ENCODE measurements at regions not wholly inside any gene's neighbourhood (a gene's known extent, or its start where the extent isn't known, plus 50 kb on each side); places are given as distances from the start of the nearest gene placed in this dataset.

DNA sequence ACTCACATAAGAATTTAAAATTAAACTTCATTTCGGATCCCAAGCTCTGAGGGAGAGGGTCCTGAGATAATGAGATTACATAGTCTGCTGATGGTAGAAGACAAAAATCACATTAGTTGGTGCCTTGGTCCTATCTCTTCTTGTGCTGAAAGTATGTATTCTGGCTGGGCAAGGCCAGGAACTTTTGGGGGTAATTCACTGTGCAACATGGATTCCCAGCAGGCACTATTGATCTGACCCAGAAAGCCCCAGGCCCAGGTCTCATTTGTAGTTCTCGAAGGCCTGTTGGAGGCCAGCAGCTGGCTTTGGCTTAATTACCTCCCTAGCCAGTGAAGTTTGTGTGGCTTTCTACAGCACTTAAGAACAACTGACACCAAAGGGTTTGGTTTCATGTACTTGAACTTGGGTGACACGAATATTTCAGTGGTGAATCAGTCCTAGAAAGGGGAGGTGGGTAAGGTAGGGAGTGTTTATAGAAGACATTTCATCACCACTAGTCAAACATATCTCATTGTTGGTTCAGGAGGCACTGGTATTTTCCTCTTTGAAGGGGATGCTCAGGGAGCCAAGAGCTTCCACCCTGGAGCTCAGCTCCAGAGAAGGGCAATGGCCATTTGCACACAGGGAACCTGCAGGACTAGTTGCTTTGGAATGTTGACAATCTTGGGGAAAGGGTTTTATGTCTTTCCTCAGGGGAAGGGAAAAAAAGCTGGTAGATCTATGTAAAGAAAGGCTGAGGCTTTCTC, 217.8 kb downstream of the OSR1 start (continued):
- TF ChIP-seq, protein P1, sequence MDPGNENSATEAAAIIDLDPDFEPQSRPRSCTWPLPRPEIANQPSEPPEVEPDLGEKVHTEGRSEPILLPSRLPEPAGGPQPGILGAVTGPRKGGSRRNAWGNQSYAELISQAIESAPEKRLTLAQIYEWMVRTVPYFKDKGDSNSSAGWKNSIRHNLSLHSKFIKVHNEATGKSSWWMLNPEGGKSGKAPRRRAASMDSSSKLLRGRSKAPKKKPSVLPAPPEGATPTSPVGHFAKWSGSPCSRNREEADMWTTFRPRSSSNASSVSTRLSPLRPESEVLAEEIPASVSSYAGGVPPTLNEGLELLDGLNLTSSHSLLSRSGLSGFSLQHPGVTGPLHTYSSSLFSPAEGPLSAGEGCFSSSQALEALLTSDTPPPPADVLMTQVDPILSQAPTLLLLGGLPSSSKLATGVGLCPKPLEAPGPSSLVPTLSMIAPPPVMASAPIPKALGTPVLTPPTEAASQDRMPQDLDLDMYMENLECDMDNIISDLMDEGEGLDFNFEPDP (CRISPR knock-in tag; conservative IDR thresholded peaks at IDR 0.05), result no peak
- no peak for TF ChIP-seq BORCS8-MEF2B (CRISPR knock-in tag; IDR thresholded peaks at IDR 0.05)
- no peak for TF ChIP-seq ZNF160 (CRISPR knock-in tag; IDR thresholded peaks at IDR 0.05)
- TF ChIP-seq BRCA1 (CRISPR knock-in tag; IDR thresholded peaks at IDR 0.05), result no peak
- TF ChIP-seq ARNTL (CRISPR knock-in tag; IDR thresholded peaks at IDR 0.05), result no peak
- no peak for TF ChIP-seq RARG (CRISPR knock-in tag; IDR thresholded peaks at IDR 0.05; ENCODE audit: low read depth)
- no peak for TF ChIP-seq STAT5B (CRISPR knock-in tag; IDR thresholded peaks at IDR 0.05)
- no peak for TF ChIP-seq EEA1 (CRISPR knock-in tag; IDR thresholded peaks at IDR 0.05; ENCODE audit: borderline replicate concordance)
- TF ChIP-seq ZNF101 (CRISPR knock-in tag; IDR thresholded peaks at IDR 0.05; ENCODE audit: borderline replicate concordance, low read depth), result no peak
- TF ChIP-seq, protein P2, sequence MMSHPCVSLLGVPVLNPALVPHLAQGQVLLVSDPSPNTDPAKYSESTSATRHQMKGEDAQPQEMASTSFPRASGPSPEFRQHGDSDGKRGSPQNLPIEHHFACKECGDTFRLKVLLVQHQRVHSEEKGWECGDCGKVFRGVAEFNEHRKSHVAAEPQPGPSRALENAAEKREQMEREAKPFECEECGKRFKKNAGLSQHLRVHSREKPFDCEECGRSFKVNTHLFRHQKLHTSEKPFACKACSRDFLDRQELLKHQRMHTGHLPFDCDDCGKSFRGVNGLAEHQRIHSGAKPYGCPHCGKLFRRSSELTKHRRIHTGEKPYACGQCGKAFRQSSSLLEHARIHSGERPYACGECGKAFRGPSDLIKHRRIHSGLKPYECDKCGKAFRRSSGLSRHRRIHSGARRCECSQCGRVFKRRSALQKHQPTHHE (CRISPR knock-in tag; IDR thresholded peaks at IDR 0.05; ENCODE audit: borderline replicate concordance), result no peak
- no peak for TF ChIP-seq ZNF496 (CRISPR knock-in tag; IDR thresholded peaks at IDR 0.05; ENCODE audit: insufficient replicate concordance)
- TF ChIP-seq, protein P3, sequence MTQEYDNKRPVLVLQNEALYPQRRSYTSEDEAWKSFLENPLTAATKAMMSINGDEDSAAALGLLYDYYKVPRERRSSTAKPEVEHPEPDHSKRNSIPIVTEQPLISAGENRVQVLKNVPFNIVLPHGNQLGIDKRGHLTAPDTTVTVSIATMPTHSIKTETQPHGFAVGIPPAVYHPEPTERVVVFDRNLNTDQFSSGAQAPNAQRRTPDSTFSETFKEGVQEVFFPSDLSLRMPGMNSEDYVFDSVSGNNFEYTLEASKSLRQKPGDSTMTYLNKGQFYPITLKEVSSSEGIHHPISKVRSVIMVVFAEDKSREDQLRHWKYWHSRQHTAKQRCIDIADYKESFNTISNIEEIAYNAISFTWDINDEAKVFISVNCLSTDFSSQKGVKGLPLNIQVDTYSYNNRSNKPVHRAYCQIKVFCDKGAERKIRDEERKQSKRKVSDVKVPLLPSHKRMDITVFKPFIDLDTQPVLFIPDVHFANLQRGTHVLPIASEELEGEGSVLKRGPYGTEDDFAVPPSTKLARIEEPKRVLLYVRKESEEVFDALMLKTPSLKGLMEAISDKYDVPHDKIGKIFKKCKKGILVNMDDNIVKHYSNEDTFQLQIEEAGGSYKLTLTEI (CRISPR knock-in tag; conservative IDR thresholded peaks at IDR 0.05), result no peak
- TF ChIP-seq RORA (CRISPR knock-in tag; IDR thresholded peaks at IDR 0.05), result no peak
- TF ChIP-seq CHD2 (IDR thresholded peaks at IDR 0.05; ENCODE audit: low read depth, low read length), result no peak
- TF ChIP-seq, protein P4, sequence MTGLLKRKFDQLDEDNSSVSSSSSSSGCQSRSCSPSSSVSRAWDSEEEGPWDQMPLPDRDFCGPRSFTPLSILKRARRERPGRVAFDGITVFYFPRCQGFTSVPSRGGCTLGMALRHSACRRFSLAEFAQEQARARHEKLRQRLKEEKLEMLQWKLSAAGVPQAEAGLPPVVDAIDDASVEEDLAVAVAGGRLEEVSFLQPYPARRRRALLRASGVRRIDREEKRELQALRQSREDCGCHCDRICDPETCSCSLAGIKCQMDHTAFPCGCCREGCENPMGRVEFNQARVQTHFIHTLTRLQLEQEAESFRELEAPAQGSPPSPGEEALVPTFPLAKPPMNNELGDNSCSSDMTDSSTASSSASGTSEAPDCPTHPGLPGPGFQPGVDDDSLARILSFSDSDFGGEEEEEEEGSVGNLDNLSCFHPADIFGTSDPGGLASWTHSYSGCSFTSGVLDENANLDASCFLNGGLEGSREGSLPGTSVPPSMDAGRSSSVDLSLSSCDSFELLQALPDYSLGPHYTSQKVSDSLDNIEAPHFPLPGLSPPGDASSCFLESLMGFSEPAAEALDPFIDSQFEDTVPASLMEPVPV (CRISPR knock-in tag; IDR thresholded peaks at IDR 0.05), result no peak
- no peak for TF ChIP-seq CHCHD3 (CRISPR knock-in tag; IDR thresholded peaks at IDR 0.05)
- no peak for TF ChIP-seq AGO1 (IDR thresholded peaks at IDR 0.05; ENCODE audit: low read depth, low read length, poor library complexity, severe bottlenecking)
- no peak for TF ChIP-seq ZFP37 (CRISPR knock-in tag; IDR thresholded peaks at IDR 0.05; ENCODE audit: borderline replicate concordance)
- TF ChIP-seq ZNF563 (CRISPR knock-in tag; IDR thresholded peaks at IDR 0.05), result no peak
- TF ChIP-seq ZBTB8A (CRISPR knock-in tag; IDR thresholded peaks at IDR 0.05; ENCODE audit: borderline replicate concordance, low read depth), result no peak
- TF ChIP-seq, protein P5, sequence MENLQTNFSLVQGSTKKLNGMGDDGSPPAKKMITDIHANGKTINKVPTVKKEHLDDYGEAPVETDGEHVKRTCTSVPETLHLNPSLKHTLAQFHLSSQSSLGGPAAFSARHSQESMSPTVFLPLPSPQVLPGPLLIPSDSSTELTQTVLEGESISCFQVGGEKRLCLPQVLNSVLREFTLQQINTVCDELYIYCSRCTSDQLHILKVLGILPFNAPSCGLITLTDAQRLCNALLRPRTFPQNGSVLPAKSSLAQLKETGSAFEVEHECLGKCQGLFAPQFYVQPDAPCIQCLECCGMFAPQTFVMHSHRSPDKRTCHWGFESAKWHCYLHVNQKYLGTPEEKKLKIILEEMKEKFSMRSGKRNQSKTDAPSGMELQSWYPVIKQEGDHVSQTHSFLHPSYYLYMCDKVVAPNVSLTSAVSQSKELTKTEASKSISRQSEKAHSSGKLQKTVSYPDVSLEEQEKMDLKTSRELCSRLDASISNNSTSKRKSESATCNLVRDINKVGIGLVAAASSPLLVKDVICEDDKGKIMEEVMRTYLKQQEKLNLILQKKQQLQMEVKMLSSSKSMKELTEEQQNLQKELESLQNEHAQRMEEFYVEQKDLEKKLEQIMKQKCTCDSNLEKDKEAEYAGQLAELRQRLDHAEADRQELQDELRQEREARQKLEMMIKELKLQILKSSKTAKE (CRISPR knock-in tag; IDR thresholded peaks at IDR 0.05; ENCODE audit: borderline replicate concordance), result peak; percentile 54; the same call in 1 of the 2 replicates
- TF ChIP-seq ZC3H13 (CRISPR knock-in tag; IDR thresholded peaks at IDR 0.05), result no peak
